B cell (primary cell): ENCODE measurements at regions not wholly inside any gene's neighbourhood (a gene's known extent, or its start where the extent isn't known, plus 50 kb on each side); places are given as distances from the start of the nearest gene placed in this dataset.

Source experiments
- ATAC-seq: fragments of 200-7000 bp; cut with Tn5 transposase; one replicate; pipeline ENCODE4 v1.10.0; 2021; ENCODE audit warnings: low read depth, mild to moderate bottlenecking, moderate number of reproducible peaks, moderate library complexity
- CTCF ChIA-PET: fragments of 350-600 bp; sonication (Branson Sonifier 250); formaldehyde crosslinking; loops from one replicate; lab custom pipeline; 2021; ENCODE audit warnings: antibody characterized with exemption, inconsistent platforms; lab: Charles Lee
- POLR2A ChIA-PET: fragments of 350-600 bp; sonication (Branson Sonifier 250); formaldehyde crosslinking; loops from one replicate; lab custom pipeline; 2021; ENCODE audit warnings: antibody characterized with exemption; lab: Charles Lee
- DNase-seq: peaks from one replicate; pipeline ENCODE4 v3.0.0; 2013
- H2AFZ ChIP-seq: 2 replicates; pipeline ENCODE4 v1.6.1; 2012; ENCODE audit warnings: mild to moderate bottlenecking, low read depth, low read length; ENCODE audit not compliant: insufficient read depth, poor library complexity, severe bottlenecking
- H3K27ac ChIP-seq, 2 donors: 1 replicate in 1 of 2; 2 replicates in 1 of 2; pipeline ENCODE4 v1.5.1; 2012 to 2013; ENCODE audit warnings: low read length in 2 of 2, mild to moderate bottlenecking in 2 of 2, moderate library complexity in 1 of 2
- H3K27me3 ChIP-seq, 4 experiments: fragments of 200-600 bp in 1 of 4; sonication (generic) in 1 of 4; replicated peaks in 1 of 4; 1 replicate in 2 of 4; 2 replicates in 2 of 4; pipeline versions ENCODE4 v1.6.1 to v1.7.0; 2013 to 2016; ENCODE audit warnings: low read length in 3 of 4, mild to moderate bottlenecking in 2 of 4, mixed read lengths in 1 of 4, moderate library complexity in 1 of 4; ENCODE audit not compliant: insufficient read depth in 4 of 4, control insufficient read depth in 3 of 4; ENCODE audit errors: control extremely low read depth in 1 of 4
- H3K36me3 ChIP-seq, 2 experiments: replicated peaks in 1 of 2; 1 replicate in 1 of 2; 2 replicates in 1 of 2; pipeline versions ENCODE4 v1.6.1 to v1.7.1; 2013; ENCODE audit warnings: low read length in 1 of 2; ENCODE audit not compliant: insufficient read depth in 2 of 2, control insufficient read depth in 1 of 2; ENCODE audit errors: control extremely low read depth in 1 of 2, extremely low read depth in 1 of 2
- H3K4me1 ChIP-seq, 2 donors: fragments of 200-600 bp in 1 of 2; sonication (generic) in 1 of 2; 1 replicate in 1 of 2; 2 replicates in 1 of 2; pipeline versions ENCODE4 v1.5.1 to v1.6.1; 2013 to 2017; ENCODE audit warnings: low read length in 2 of 2; ENCODE audit not compliant: control insufficient read depth in 2 of 2, insufficient read depth in 2 of 2
- H3K4me2 ChIP-seq: replicated peaks from 2 replicates; pipeline ENCODE3; 2012; ENCODE audit warnings: mild to moderate bottlenecking, low read depth, low read length; ENCODE audit not compliant: poor library complexity, severe bottlenecking
- H3K4me3 ChIP-seq, 5 experiments: fragments of 200-600 bp in 1 of 5; sonication (generic) in 1 of 5; 1 replicate in 3 of 5; 2 replicates in 2 of 5; pipeline versions ENCODE4 v1.5.1 to v1.7.0; 2011 to 2016; ENCODE audit warnings: low read length in 4 of 5, mild to moderate bottlenecking in 4 of 5, low read depth in 2 of 5, control low read depth in 1 of 5, moderate library complexity in 1 of 5; ENCODE audit not compliant: insufficient read depth in 1 of 5; ENCODE audit errors: control extremely low read depth in 1 of 5, extremely low read depth in 1 of 5
- H3K79me2 ChIP-seq: fragments of 200-600 bp; sonication (generic); one replicate; pipeline ENCODE4 v1.6.0; 2016; ENCODE audit warnings: low read length; ENCODE audit not compliant: control insufficient read depth, insufficient read depth
- H3K9ac ChIP-seq: fragments of 200-600 bp; sonication (generic); 2 replicates; pipeline ENCODE4 v1.6.1; 2017; ENCODE audit warnings: mild to moderate bottlenecking, low read length, moderate library complexity
- H3K9me3 ChIP-seq, 3 donors: one replicate each; pipeline versions ENCODE4 v1.6.1 to v1.7.1; 2013; ENCODE audit warnings: low read length in 2 of 3; ENCODE audit not compliant: control insufficient read depth in 2 of 3, insufficient read depth in 1 of 3; ENCODE audit errors: control extremely low read depth in 1 of 3
- H4K20me1 ChIP-seq: 2 replicates; pipeline ENCODE4 v1.6.0; 2012; ENCODE audit warnings: mild to moderate bottlenecking, low read length; ENCODE audit not compliant: insufficient read depth, control insufficient read depth, poor library complexity, severe bottlenecking
- H3K27ac Mint-ChIP-seq: one replicate; pipeline ENCODE4 v1.8.0; 2021; ENCODE audit warnings: mixed read lengths
- H3K27me3 Mint-ChIP-seq: one replicate; pipeline ENCODE4 v1.8.0; 2021; ENCODE audit warnings: mixed read lengths
- H3K4me1 Mint-ChIP-seq: one replicate; pipeline ENCODE4 v1.8.0; 2021; ENCODE audit warnings: mixed read lengths
- H3K4me3 Mint-ChIP-seq: one replicate; pipeline ENCODE4 v1.8.0; 2021; ENCODE audit warnings: mixed read lengths
- H3K9me3 Mint-ChIP-seq: one replicate; pipeline ENCODE4 v1.8.0; 2022; ENCODE audit warnings: mixed read lengths; ENCODE audit not compliant: insufficient read depth
- CTCF ChIP-seq: fragments of 200-600 bp; IDR thresholded peaks from one replicate; pipeline ENCODE4 v1.8.0; 2022; ENCODE audit warnings: antibody characterized with exemption, mild to moderate bottlenecking
- EZH2 ChIP-seq: IDR thresholded peaks from 2 replicates; pipeline ENCODE4 v1.6.1; 2012; ENCODE audit warnings: borderline replicate concordance, low read depth, mild to moderate bottlenecking, moderate library complexity, low read length; ENCODE audit not compliant: insufficient read depth, poor library complexity, severe bottlenecking
- WGBS: methylation state at CpG from one replicate; pipeline ENCODE4 v1.1.5; 2013; ENCODE audit warnings: missing lambda C conversion rate; ENCODE audit not compliant: insufficient coverage; 5-methylcytosine and 5-hydroxymethylcytosine counted together
- intact Hi-C: fragments of 100-400 bp; cut with micrococcal nuclease; formaldehyde crosslinking; loops from one replicate; pipeline ENCODE4 v1.10.0; 2022

GRCh38 chr19:28493884-28494283, 719.1 kb downstream of the UQCRFS1 start:
- Histone ChIP-seq H3K36me3 (no peaks in the 10 kb centered on the region), H3K4me2 (no peak overlapping the region), H2AFZ (no peak overlapping the region), H3K27ac (no peak overlapping the region), H3K4me1 (no peaks in the 10 kb centered on the region), H3K27me3 (no peaks in the 10 kb centered on the region), H4K20me1 (no peaks in the 10 kb centered on the region), H3K4me3 (no peak overlapping the region), H3K9ac (no peak overlapping the region), H3K9me3 (peaks cover 0 to 22% (median 0%) of the 10 kb centered on the region in 3 donors), H3K79me2 (no peaks in the 10 kb centered on the region)
- Mint-ChIP-seq H3K4me1 (no peaks in the 10 kb centered on the region), H3K9me3 (no peaks in the 10 kb centered on the region), H3K27ac (no peak overlapping the region), H3K4me3 (no peak overlapping the region), H3K27me3 (no peaks in the 10 kb centered on the region)
- TF ChIP-seq CTCF (no peak), EZH2 (no peak)
- no peak for DNase-seq
- 100% methylated on average over 2 of the region's 5 CpGs for WGBS
- ChIA-PET POLR2A (no interaction called here), CTCF (no interaction called here)
- ATAC-seq = no peak
- intact Hi-C loops = no loop called here

- Histone ChIP-seq H3K9me3 (peaks cover 0 to 22% (median 0%) of the 10 kb centered on the region in 3 donors), H3K27me3 (no peaks in the 10 kb centered on the region), H3K27ac (no peak overlapping the region), H3K4me2 (no peak overlapping the region), H3K79me2 (no peaks in the 10 kb centered on the region), H4K20me1 (no peaks in the 10 kb centered on the region), H2AFZ (no peak overlapping the region), H3K4me1 (peaks cover 0 to 4% of the 10 kb centered on the region in 2 donors), H3K4me3 (no peak overlapping the region), H3K9ac (no peak overlapping the region), H3K36me3 (no peaks in the 10 kb centered on the region)
- Mint-ChIP-seq H3K27me3 (no peaks in the 10 kb centered on the region), H3K4me1 (peaks cover 5% of the 10 kb centered on the region), H3K27ac (no peak overlapping the region), H3K9me3 (no peaks in the 10 kb centered on the region), H3K4me3 (no peak overlapping the region)
- no peak for TF ChIP-seq EZH2
- TF ChIP-seq CTCF = no peak
- ATAC-seq = no peak
- CTCF ChIA-PET = no interaction called here
- DNase-seq = no peak
- 93% methylated on average over 3 of the region's 8 CpGs for WGBS
- intact Hi-C loops = no loop called here
- POLR2A ChIA-PET = no interaction called here
Observed at GRCh38 chr19:28492621-28493020, 720.3 kb downstream of the UQCRFS1 start.
